ENCODE measurements at regions not wholly inside any gene's neighbourhood (a gene's known extent, or its start where the extent isn't known, plus 50 kb on each side); places are given as distances from the start of the nearest gene placed in this dataset.

GRCh38 chr4:38364383-38364963, 299.5 kb upstream of the KLF3 start:
- TF ChIP-seq CTCF (IDR thresholded peaks at IDR 0.05) = no peak
- H3K4me1 Mint-ChIP-seq = peaks cover 21% of the 10 kb centered on the region

GRCh38 chr4:38365261-38365660, 298.7 kb upstream of the KLF3 start:
- Mint-ChIP-seq H3K36me3 (ENCODE audit: low read depth) (no peaks in the 10 kb centered on the region), H3K4me1 (peaks cover 21% of the 10 kb centered on the region), H3K4me3 (no peak overlapping the region), H3K27ac (no peak overlapping the region), H3K27me3 (ENCODE audit: low read depth, poor library complexity) (peaks cover 3% of the 10 kb centered on the region), H3K9me3 (peaks cover 5% of the 10 kb centered on the region)
- TF ChIP-seq CTCF (IDR thresholded peaks at IDR 0.05) = no peak
- no peak for DNase-seq

More at GRCh38 chr4:38364383-38364963, 299.5 kb upstream of the KLF3 start:
- H3K9me3 Mint-ChIP-seq = peaks cover 5% of the 10 kb centered on the region
- no peak for DNase-seq
- H3K36me3 Mint-ChIP-seq (ENCODE audit: low read depth) = no peaks in the 10 kb centered on the region
- no peak overlapping the region for H3K27ac Mint-ChIP-seq
- no peak overlapping the region for H3K4me3 Mint-ChIP-seq
- H3K27me3 Mint-ChIP-seq (ENCODE audit: low read depth, poor library complexity) = peaks cover 3% of the 10 kb centered on the region

GRCh38 chr4:38365748-38366310, 298.2 kb upstream of the KLF3 start:
- TF ChIP-seq CTCF (IDR thresholded peaks at IDR 0.05) = no peak
- H3K27me3 Mint-ChIP-seq (ENCODE audit: low read depth, poor library complexity) = peaks cover 3% of the 10 kb centered on the region
- H3K36me3 Mint-ChIP-seq (ENCODE audit: low read depth) = no peaks in the 10 kb centered on the region
- peaks cover 21% of the 10 kb centered on the region for H3K4me1 Mint-ChIP-seq
- peaks cover 5% of the 10 kb centered on the region for H3K9me3 Mint-ChIP-seq
- no peak for DNase-seq
- H3K4me3 Mint-ChIP-seq = no peak overlapping the region
- H3K27ac Mint-ChIP-seq = no peak overlapping the region

- no peak for DNase-seq
- no peak overlapping the region for H3K27ac Mint-ChIP-seq
Observed at GRCh38 chr4:38366456-38366855, 297.5 kb upstream of the KLF3 start.

GRCh38 chr4:38366997-38367396, 297.0 kb upstream of the KLF3 start:
- Mint-ChIP-seq H3K27ac (no peak overlapping the region), H3K4me1 (peaks cover 21% of the 10 kb centered on the region), H3K9me3 (peaks cover 5% of the 10 kb centered on the region), H3K4me3 (no peak overlapping the region), H3K27me3 (ENCODE audit: low read depth, poor library complexity) (no peaks in the 10 kb centered on the region), H3K36me3 (ENCODE audit: low read depth) (no peaks in the 10 kb centered on the region)
- TF ChIP-seq CTCF (IDR thresholded peaks at IDR 0.05) = no peak
- no peak for DNase-seq

More at GRCh38 chr4:38366456-38366855, 297.5 kb upstream of the KLF3 start:
- H3K9me3 Mint-ChIP-seq = peaks cover 5% of the 10 kb centered on the region
- H3K36me3 Mint-ChIP-seq (ENCODE audit: low read depth) = no peaks in the 10 kb centered on the region
- no peaks in the 10 kb centered on the region for H3K27me3 Mint-ChIP-seq (ENCODE audit: low read depth, poor library complexity)
- no peak for TF ChIP-seq CTCF (IDR thresholded peaks at IDR 0.05)
- H3K4me3 Mint-ChIP-seq = no peak overlapping the region
- peaks cover 21% of the 10 kb centered on the region for H3K4me1 Mint-ChIP-seq

GRCh38 chr4:38367642-38368174, 296.3 kb upstream of the KLF3 start:
- Mint-ChIP-seq H3K4me3 (no peak overlapping the region), H3K27me3 (ENCODE audit: low read depth, poor library complexity) (no peaks in the 10 kb centered on the region), H3K4me1 (peaks cover 21% of the 10 kb centered on the region), H3K27ac (peak overlapping the region; percentile 54), H3K36me3 (ENCODE audit: low read depth) (peaks cover 5% of the 10 kb centered on the region), H3K9me3 (peaks cover 7% of the 10 kb centered on the region)
- no peak for TF ChIP-seq CTCF (IDR thresholded peaks at IDR 0.05)
- no peak for DNase-seq
